ENCODE measurements at regions not wholly inside any gene's neighbourhood (a gene's known extent, or its start where the extent isn't known, plus 50 kb on each side); places are given as distances from the start of the nearest gene placed in this dataset.

GRCh38 chr13:86185636-86186035 lies 386.4 kb upstream of the SLITRK6 start:
- no peaks in the 10 kb centered on the region for H3K4me1 ChIP-seq (ENCODE audit: control insufficient read depth in 1 of 2, insufficient read depth in 2 of 2, low read length in 2 of 2)
- no peak overlapping the region for H3K9ac ChIP-seq (ENCODE audit: low read length)
- H3K9me2 ChIP-seq (ENCODE audit: insufficient read depth) = no peaks in the 10 kb centered on the region
- H2AFZ ChIP-seq (ENCODE audit: low read depth, low read length, poor library complexity, severe bottlenecking) = no peak overlapping the region
- ChIA-PET CTCF (no interaction called here), POLR2A (no interaction called here), RAD21 (ENCODE audit: low non-redundant PET in 1 of 2, low total read pairs in 2 of 2, uncharacterized antibody in 2 of 2, unreplicated experiment in 2 of 2) (no interaction called here)
- ATAC-seq (no peak), DNase-seq (ENCODE audit: low read depth, low spot score) (no peak)
- H3K27ac ChIP-seq (ENCODE audit: low read depth, low read length) = no peak overlapping the region
- no peak for TF ChIP-seq POLR2AphosphoS5 (IDR thresholded peaks at IDR 0.05; ENCODE audit: low read depth, low read length)
- no peak for TF ChIP-seq ZNF274 (IDR thresholded peaks at IDR 0.05; ENCODE audit: low read depth, low read length)
- no peak for TF ChIP-seq FOSL1 (IDR thresholded peaks at IDR 0.05; ENCODE audit: low read depth)
- TF ChIP-seq RAD21 (IDR thresholded peaks at IDR 0.05; ENCODE audit: low read depth) = no peak
- TF ChIP-seq TCF7L2 (IDR thresholded peaks at IDR 0.05; ENCODE audit: borderline replicate concordance, extremely low read depth, insufficient read depth, insufficient read length) = no peak
- no peak for TF ChIP-seq ZFX (IDR thresholded peaks at IDR 0.05)
- no peak for TF ChIP-seq CEBPB (IDR thresholded peaks at IDR 0.05; ENCODE audit: low read depth)
- intact Hi-C loops (cut with micrococcal nuclease) = no loop called here
- BruUV-seq (replicated peaks) = no TSS peak
- H3K9me3 ChIP-seq (ENCODE audit: control insufficient read depth in 1 of 2, insufficient read depth in 1 of 2, low read depth in 1 of 2, low read length in 2 of 2) = no peaks in the 10 kb centered on the region
- H3K4me2 ChIP-seq (ENCODE audit: low read length) = no peak overlapping the region
- no peaks in the 10 kb centered on the region for H3K79me2 ChIP-seq (ENCODE audit: insufficient read depth, low read length)
- no peaks in the 10 kb centered on the region for H3K36me3 ChIP-seq (ENCODE audit: control insufficient read depth in 1 of 2, insufficient read depth in 2 of 2, low read length in 2 of 2)
- H3K4me3 ChIP-seq (replicated peaks in 1 of 2; ENCODE audit: low read depth in 1 of 2, low read length in 2 of 2) = no peak overlapping the region
- H4K20me1 ChIP-seq (ENCODE audit: insufficient read depth) = no peaks in the 10 kb centered on the region
- H3K27me3 ChIP-seq (ENCODE audit: insufficient read depth, low read length) = no peaks in the 10 kb centered on the region

DNA sequence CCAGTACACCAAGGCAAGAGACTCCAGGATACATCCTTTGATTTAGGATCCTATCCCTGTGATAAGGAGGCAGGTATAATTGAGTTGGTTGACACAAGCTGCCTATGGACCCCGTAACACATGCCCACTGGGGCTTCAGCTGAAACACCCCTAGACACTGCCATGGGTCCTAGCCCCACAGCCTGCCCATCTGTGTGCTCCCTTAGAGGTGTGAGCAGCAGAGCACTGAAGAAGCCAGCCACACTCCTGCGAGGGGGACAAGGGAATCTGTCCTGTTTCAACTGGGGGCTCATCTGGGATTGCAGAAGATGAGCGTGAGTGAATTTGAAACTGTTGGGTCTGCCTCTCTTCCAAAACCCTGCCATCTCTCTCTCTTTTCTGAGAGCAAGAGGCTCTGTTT lies 385.9 kb upstream of the SLITRK6 start:
- ChIA-PET POLR2A (no interaction called here), RAD21 (ENCODE audit: low non-redundant PET in 1 of 2, low total read pairs in 2 of 2, uncharacterized antibody in 2 of 2, unreplicated experiment in 2 of 2) (no interaction called here), CTCF (no interaction called here)
- TF ChIP-seq EGR1 (IDR thresholded peaks at IDR 0.05; ENCODE audit: low read depth) (no peak), ZNF274 (IDR thresholded peaks at IDR 0.05; ENCODE audit: low read depth, low read length) (no peak), SP1 (IDR thresholded peaks at IDR 0.05; ENCODE audit: low read depth) (no peak), EZH2phosphoT487 (IDR thresholded peaks at IDR 0.05; ENCODE audit: borderline replicate concordance) (no peak), TCF7L2 (IDR thresholded peaks at IDR 0.05; ENCODE audit: borderline replicate concordance, extremely low read depth, insufficient read depth, insufficient read length) (no peak), RAD21 (IDR thresholded peaks at IDR 0.05; ENCODE audit: low read depth) (no peak), YY1 (IDR thresholded peaks at IDR 0.05; ENCODE audit: extremely low read depth, insufficient replicate concordance, low read depth, low read length) (no peak), CTCF (IDR thresholded peaks at IDR 0.05 in 2 of 3, conservative IDR thresholded peaks at IDR 0.05 in 1 of 3; ENCODE audit: borderline replicate concordance in 1 of 3, insufficient read depth in 1 of 3, low read depth in 2 of 3, low read length in 2 of 3) (no peak), FOSL1 (IDR thresholded peaks at IDR 0.05; ENCODE audit: low read depth) (no peak), ZFX (IDR thresholded peaks at IDR 0.05) (no peak), JUND (IDR thresholded peaks at IDR 0.05) (no peak), ELF1 (IDR thresholded peaks at IDR 0.05; ENCODE audit: borderline replicate concordance, low read depth) (no peak), EZH2 (IDR thresholded peaks at IDR 0.05) (no peak), CEBPB (IDR thresholded peaks at IDR 0.05; ENCODE audit: low read depth) (no peak), POLR2AphosphoS5 (IDR thresholded peaks at IDR 0.05; ENCODE audit: low read depth, low read length) (no peak), REST (IDR thresholded peaks at IDR 0.05; ENCODE audit: low read depth) (no peak)
- Histone ChIP-seq H3K27me3 (ENCODE audit: insufficient read depth, low read length) (no peaks in the 10 kb centered on the region), H3K27ac (ENCODE audit: low read depth, low read length) (no peak overlapping the region), H2AFZ (ENCODE audit: low read depth, low read length, poor library complexity, severe bottlenecking) (no peak overlapping the region), H3K79me2 (ENCODE audit: insufficient read depth, low read length) (no peaks in the 10 kb centered on the region), H3K4me3 (replicated peaks in 1 of 2; ENCODE audit: low read depth in 1 of 2, low read length in 2 of 2) (no peak overlapping the region), H4K20me1 (ENCODE audit: insufficient read depth) (no peaks in the 10 kb centered on the region), H3K9me2 (ENCODE audit: insufficient read depth) (no peaks in the 10 kb centered on the region), H3K9me3 (ENCODE audit: control insufficient read depth in 1 of 2, insufficient read depth in 1 of 2, low read depth in 1 of 2, low read length in 2 of 2) (no peaks in the 10 kb centered on the region), H3K36me3 (ENCODE audit: control insufficient read depth in 1 of 2, insufficient read depth in 2 of 2, low read length in 2 of 2) (no peaks in the 10 kb centered on the region), H3K4me1 (ENCODE audit: control insufficient read depth in 1 of 2, insufficient read depth in 2 of 2, low read length in 2 of 2) (no peaks in the 10 kb centered on the region), H3K4me2 (ENCODE audit: low read length) (no peak overlapping the region), H3K9ac (ENCODE audit: low read length) (no peak overlapping the region)
- no TSS peak for BruUV-seq (replicated peaks)
- intact Hi-C loops (cut with micrococcal nuclease) = no loop called here
- DNase-seq (ENCODE audit: low read depth, low spot score) = no peak
- no peak for ATAC-seq

All from HCT116 (cell line).